Common myeloid progenitor, CD34-positive (primary cell): ENCODE measurements at regions not wholly inside any gene's neighbourhood (a gene's known extent, or its start where the extent isn't known, plus 50 kb on each side); places are given as distances from the start of the nearest gene placed in this dataset.

Source experiments
- CTCF ChIA-PET: fragments of 350-600 bp; sonication (Branson Sonifier 250); formaldehyde crosslinking; loops from one replicate; lab custom pipeline; 2021; ENCODE audit warnings: antibody characterized with exemption; lab: Charles Lee
- POLR2A ChIA-PET: fragments of 350-600 bp; sonication (Branson Sonifier 250); formaldehyde crosslinking; loops from one replicate; lab custom pipeline; 2021; ENCODE audit warnings: antibody characterized with exemption; lab: Charles Lee
- DNase-seq, 3 donors: peaks; one replicate each; pipeline versions ENCODE4 v3.0.0 to v3.0.0-alpha.2; 2013
- H3K27ac ChIP-seq, 2 experiments: 1 replicate in 1 of 2; 2 replicates in 1 of 2; pipeline ENCODE4 v1.7.0; 2013; ENCODE audit warnings: inconsistent platforms in 2 of 2, low read length in 2 of 2, mild to moderate bottlenecking in 2 of 2, low read depth in 1 of 2, moderate library complexity in 1 of 2; ENCODE audit not compliant: severe bottlenecking in 2 of 2, insufficient read depth in 1 of 2, poor library complexity in 1 of 2
- H3K27me3 ChIP-seq, 5 experiments: replicated peaks in 2 of 5; 1 replicate in 3 of 5; 2 replicates in 2 of 5; pipeline versions ENCODE4 v1.6.1 to v1.7.0; 2013; ENCODE audit warnings: low read length in 4 of 5, mild to moderate bottlenecking in 2 of 5, moderate library complexity in 2 of 5, inconsistent platforms in 1 of 5; ENCODE audit not compliant: insufficient read depth in 5 of 5, control insufficient read depth in 4 of 5
- H3K36me3 ChIP-seq, 4 experiments: 1 replicate in 2 of 4; 2 replicates in 2 of 4; pipeline versions ENCODE4 v1.6.1 to v1.7.0; 2013; ENCODE audit warnings: low read length in 3 of 4, control low read depth in 1 of 4, mild to moderate bottlenecking in 1 of 4; ENCODE audit not compliant: control insufficient read depth in 4 of 4, insufficient read depth in 4 of 4
- H3K4me1 ChIP-seq, 4 experiments: 1 replicate in 3 of 4; 2 replicates in 1 of 4; pipeline versions ENCODE4 v1.6.1 to v1.7.1; 2013; ENCODE audit warnings: low read length in 3 of 4, mild to moderate bottlenecking in 3 of 4, control low read depth in 1 of 4, inconsistent platforms in 1 of 4, moderate library complexity in 1 of 4; ENCODE audit not compliant: control insufficient read depth in 4 of 4, insufficient read depth in 4 of 4; ENCODE audit errors: control extremely low read depth in 1 of 4
- H3K4me3 ChIP-seq, 7 experiments: 1 replicate in 4 of 7; 2 replicates in 3 of 7; pipeline versions ENCODE4 v1.5.1 to v1.7.0; 2013; ENCODE audit warnings: mild to moderate bottlenecking in 7 of 7, low read length in 6 of 7, moderate library complexity in 6 of 7, inconsistent platforms in 2 of 7, low read depth in 2 of 7, control low read depth in 1 of 7; ENCODE audit not compliant: insufficient read depth in 4 of 7, control insufficient read depth in 1 of 7; ENCODE audit errors: extremely low read depth in 1 of 7
- H3K9me3 ChIP-seq, 5 experiments: 1 replicate in 4 of 5; 2 replicates in 1 of 5; pipeline versions ENCODE4 v1.6.1 to v1.7.1; 2013; ENCODE audit warnings: low read length in 4 of 5, mild to moderate bottlenecking in 2 of 5, inconsistent platforms in 1 of 5, low read depth in 1 of 5, moderate library complexity in 1 of 5; ENCODE audit not compliant: control insufficient read depth in 4 of 5, insufficient read depth in 2 of 5; ENCODE audit errors: control extremely low read depth in 1 of 5
- WGBS: methylation state at CpG from one replicate; pipeline ENCODE4 v1.1.5; 2013; ENCODE audit not compliant: insufficient coverage; 5-methylcytosine and 5-hydroxymethylcytosine counted together

GRCh38 chr9:115629879-115630840, 512.2 kb upstream of the TNC start:
- Histone ChIP-seq H3K9me3 (no peaks in the 10 kb centered on the region), H3K4me1 (no peaks in the 10 kb centered on the region), H3K27ac (no peak overlapping the region), H3K27me3 (no peaks in the 10 kb centered on the region), H3K36me3 (no peaks in the 10 kb centered on the region), H3K4me3 (no peak overlapping the region)
- whole genome bisulfite sequencing, result 48% methylated on average over 2 of the region's 4 CpGs
- POLR2A ChIA-PET, result no interaction called here
- no peak for DNase-seq
- CTCF ChIA-PET, result no interaction called here

- Histone ChIP-seq H3K9me3 (no peaks in the 10 kb centered on the region), H3K27ac (no peak overlapping the region), H3K4me1 (no peaks in the 10 kb centered on the region), H3K27me3 (no peaks in the 10 kb centered on the region), H3K36me3 (no peaks in the 10 kb centered on the region), H3K4me3 (no peak overlapping the region)
- CTCF ChIA-PET, result no interaction called here
- no peak for DNase-seq
- POLR2A ChIA-PET, result no interaction called here
- over 99% methylated on average over 7 of the region's 7 CpGs for WGBS
Measured at GRCh38 chr9:115632391-115632790, 514.4 kb upstream of the TNC start.

- Histone ChIP-seq H3K27me3 (no peaks in the 10 kb centered on the region), H3K4me3 (no peak overlapping the region), H3K4me1 (no peaks in the 10 kb centered on the region), H3K27ac (no peak overlapping the region), H3K36me3 (no peaks in the 10 kb centered on the region), H3K9me3 (no peaks in the 10 kb centered on the region)
- ChIA-PET POLR2A (no interaction called here), CTCF (no interaction called here)
- no peak for DNase-seq
- 80% methylated on average over 2 of the region's 3 CpGs for WGBS
Measured at GRCh38 chr9:115633104-115633503, 515.1 kb upstream of the TNC start.

GRCh38 chr9:115635680-115636383, 517.8 kb upstream of the PAPPA start:
- Histone ChIP-seq H3K27me3 (no peaks in the 10 kb centered on the region), H3K27ac (no peak overlapping the region), H3K4me1 (no peaks in the 10 kb centered on the region), H3K4me3 (no peak overlapping the region), H3K9me3 (no peaks in the 10 kb centered on the region), H3K36me3 (no peaks in the 10 kb centered on the region)
- WGBS, result no CpG with 5 or more reads among the region's 1 CpG
- CTCF ChIA-PET, result no interaction called here
- POLR2A ChIA-PET, result no interaction called here
- DNase-seq, result no peak

- 70% methylated on average over 3 of the region's 4 CpGs for WGBS
- CTCF ChIA-PET, result no interaction called here
Measured at GRCh38 chr9:115636596-115636995, 517.0 kb upstream of the PAPPA start.

GRCh38 chr9:115637661-115638060, 515.9 kb upstream of the PAPPA start:
- CTCF ChIA-PET, result no interaction called here
- H3K9me3 ChIP-seq, result no peaks in the 10 kb centered on the region
- H3K4me1 ChIP-seq, result no peaks in the 10 kb centered on the region
- no peak for DNase-seq
- no peak overlapping the region for H3K27ac ChIP-seq
- POLR2A ChIA-PET, result no interaction called here
- no peaks in the 10 kb centered on the region for H3K36me3 ChIP-seq
- no peak overlapping the region for H3K4me3 ChIP-seq
- H3K27me3 ChIP-seq, result no peaks in the 10 kb centered on the region

More at GRCh38 chr9:115636596-115636995, 517.0 kb upstream of the PAPPA start:
- DNase-seq, result no peak
- no peak overlapping the region for H3K4me3 ChIP-seq
- H3K9me3 ChIP-seq, result no peaks in the 10 kb centered on the region
- POLR2A ChIA-PET, result no interaction called here
- no peaks in the 10 kb centered on the region for H3K36me3 ChIP-seq
- no peak overlapping the region for H3K27ac ChIP-seq
- H3K4me1 ChIP-seq, result no peaks in the 10 kb centered on the region
- no peaks in the 10 kb centered on the region for H3K27me3 ChIP-seq

GRCh38 chr9:115640887-115641286, 512.7 kb upstream of the PAPPA start:
- DNase-seq, result no peak
- Histone ChIP-seq H3K4me1 (no peaks in the 10 kb centered on the region), H3K27ac (no peak overlapping the region), H3K9me3 (no peaks in the 10 kb centered on the region), H3K4me3 (no peak overlapping the region), H3K27me3 (no peaks in the 10 kb centered on the region), H3K36me3 (no peaks in the 10 kb centered on the region)
- ChIA-PET CTCF (no interaction called here), POLR2A (no interaction called here)
- no CpG with 5 or more reads among the region's 2 CpGs for WGBS
